Astrocyte (in vitro differentiated cells and primary cell): ENCODE measurements at regions not wholly inside any gene's neighbourhood (a gene's known extent, or its start where the extent isn't known, plus 50 kb on each side); places are given as distances from the start of the nearest gene placed in this dataset.
"Not testable (repeated sequence)": the region's sequence is repeated elsewhere in the genome, so short reads cannot be mapped to it uniquely, and the experiment has no call there.

Experiments used
- DNase-seq: peaks from one replicate; pipeline ENCODE4 v3.0.0-alpha.2; 2010; ENCODE audit warnings: low read depth
- FAIRE-seq: peaks from 2 replicates; lab custom pipeline; 2011; peaks lifted over from hg19 to GRCh38; lab: Jason Lieb, UNC
- H2AFZ ChIP-seq: 2 replicates; pipeline ENCODE4 v1.6.0; 2012; ENCODE audit warnings: low read depth, low read length, inconsistent platforms
- H3K27ac ChIP-seq: 2 replicates; pipeline ENCODE4 v1.5.1; 2011; ENCODE audit warnings: low read depth, low read length, inconsistent platforms
- H3K27me3 ChIP-seq: 2 replicates; pipeline ENCODE4 v1.6.0; 2011; ENCODE audit warnings: low read length, inconsistent platforms; ENCODE audit not compliant: insufficient read depth
- H3K36me3 ChIP-seq: 2 replicates; pipeline ENCODE4 v1.5.1; 2011; ENCODE audit warnings: low read length, inconsistent platforms; ENCODE audit not compliant: insufficient read depth
- H3K4me1 ChIP-seq: 2 replicates; pipeline ENCODE4 v1.5.1; 2011; ENCODE audit warnings: low read length, inconsistent platforms; ENCODE audit not compliant: insufficient read depth
- H3K4me2 ChIP-seq: 2 replicates; pipeline ENCODE4 v1.6.0; 2012; ENCODE audit warnings: low read length, inconsistent platforms
- H3K4me3 ChIP-seq: 2 replicates; pipeline ENCODE4 v1.5.1; 2011; ENCODE audit warnings: low read depth, mild to moderate bottlenecking, low read length, inconsistent platforms; ENCODE audit not compliant: insufficient read depth
- H3K79me2 ChIP-seq: 2 replicates; pipeline ENCODE4 v1.6.0; 2012; ENCODE audit warnings: mild to moderate bottlenecking, low read length, inconsistent platforms; ENCODE audit not compliant: insufficient read depth
- H3K9ac ChIP-seq: 2 replicates; pipeline ENCODE4 v1.6.0; 2012; ENCODE audit warnings: mild to moderate bottlenecking, low read length, inconsistent platforms
- H3K9me3 ChIP-seq: 2 replicates; pipeline ENCODE4 v1.5.1; 2012; ENCODE audit warnings: low read depth, mild to moderate bottlenecking, low read length, inconsistent platforms; ENCODE audit not compliant: insufficient read depth
- H4K20me1 ChIP-seq: 2 replicates; pipeline ENCODE4 v1.6.0; 2012; ENCODE audit warnings: low read length, inconsistent platforms; ENCODE audit not compliant: insufficient read depth
- H3K27ac Mint-ChIP-seq: one replicate; pipeline ENCODE4 v1.8.0; 2021; ENCODE audit warnings: mild to moderate bottlenecking, mixed read lengths; ENCODE audit not compliant: unreplicated experiment
- H3K27me3 Mint-ChIP-seq: one replicate; pipeline ENCODE4 v1.8.0; 2021; ENCODE audit warnings: low read depth, mixed read lengths; ENCODE audit not compliant: unreplicated experiment
- H3K36me3 Mint-ChIP-seq: one replicate; pipeline ENCODE4 v1.8.0; 2021; ENCODE audit warnings: low read depth, mixed read lengths; ENCODE audit not compliant: unreplicated experiment
- H3K4me1 Mint-ChIP-seq: one replicate; pipeline ENCODE4 v1.8.0; 2021; ENCODE audit warnings: low read depth, mixed read lengths; ENCODE audit not compliant: unreplicated experiment
- H3K4me3 Mint-ChIP-seq: one replicate; pipeline ENCODE4 v1.8.0; 2021; ENCODE audit warnings: mild to moderate bottlenecking, moderate library complexity, mixed read lengths; ENCODE audit not compliant: unreplicated experiment
- H3K9me3 Mint-ChIP-seq: one replicate; pipeline ENCODE4 v1.8.0; 2021; ENCODE audit warnings: mild to moderate bottlenecking, mixed read lengths; ENCODE audit not compliant: unreplicated experiment
- EZH2 ChIP-seq: IDR thresholded peaks from 2 replicates; pipeline ENCODE4 v1.6.1; 2012; ENCODE audit warnings: mild to moderate bottlenecking, low read length, inconsistent platforms; ENCODE audit not compliant: insufficient read depth
- TF ChIP-seq, protein P1 (sequence below): IDR thresholded peaks from 2 replicates; pipeline ENCODE4 v1.5.1; 2011; ENCODE audit warnings: low read depth, mild to moderate bottlenecking, inconsistent platforms, low read length, moderate library complexity; ENCODE audit not compliant: insufficient read depth

DNA sequence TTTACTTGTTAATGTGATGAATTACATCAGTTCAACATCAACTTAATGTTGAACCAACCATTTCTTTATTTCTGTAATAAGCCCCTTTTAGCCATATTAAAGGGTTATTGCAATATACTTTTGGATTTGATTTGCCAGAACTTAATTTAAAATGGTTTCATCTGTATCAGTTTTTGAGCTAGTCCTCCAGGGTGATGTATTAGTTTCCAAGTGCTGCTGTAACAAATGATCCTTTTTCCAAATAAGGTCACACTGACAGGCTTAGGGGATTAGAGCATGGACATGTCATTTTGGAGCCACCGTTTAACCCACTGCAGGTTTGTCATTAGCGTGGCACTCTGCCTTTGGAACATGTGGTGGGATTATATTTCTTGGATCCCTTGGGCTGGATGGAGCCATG lies 244.8 kb upstream of the PLPP4 start:
- H3K36me3 Mint-ChIP-seq: no peaks in the 10 kb centered on the region
- peaks cover 2% of the 10 kb centered on the region for H3K9me3 Mint-ChIP-seq
- Histone ChIP-seq H3K4me1 (no peaks in the 10 kb centered on the region), H3K36me3 (no peaks in the 10 kb centered on the region), H2AFZ (no peak overlapping the region), H3K4me3 (no peak overlapping the region), H3K9ac (no peak overlapping the region), H3K27me3 (no peaks in the 10 kb centered on the region), H3K4me2 (no peak overlapping the region), H3K79me2 (no peaks in the 10 kb centered on the region), H4K20me1 (no peaks in the 10 kb centered on the region), H3K9me3 (no peaks in the 10 kb centered on the region), H3K27ac (no peak overlapping the region)
- no peak overlapping the region for H3K27ac Mint-ChIP-seq
- H3K4me3 Mint-ChIP-seq: no peak overlapping the region
- TF ChIP-seq EZH2: no peak
- TF ChIP-seq, protein P1, sequence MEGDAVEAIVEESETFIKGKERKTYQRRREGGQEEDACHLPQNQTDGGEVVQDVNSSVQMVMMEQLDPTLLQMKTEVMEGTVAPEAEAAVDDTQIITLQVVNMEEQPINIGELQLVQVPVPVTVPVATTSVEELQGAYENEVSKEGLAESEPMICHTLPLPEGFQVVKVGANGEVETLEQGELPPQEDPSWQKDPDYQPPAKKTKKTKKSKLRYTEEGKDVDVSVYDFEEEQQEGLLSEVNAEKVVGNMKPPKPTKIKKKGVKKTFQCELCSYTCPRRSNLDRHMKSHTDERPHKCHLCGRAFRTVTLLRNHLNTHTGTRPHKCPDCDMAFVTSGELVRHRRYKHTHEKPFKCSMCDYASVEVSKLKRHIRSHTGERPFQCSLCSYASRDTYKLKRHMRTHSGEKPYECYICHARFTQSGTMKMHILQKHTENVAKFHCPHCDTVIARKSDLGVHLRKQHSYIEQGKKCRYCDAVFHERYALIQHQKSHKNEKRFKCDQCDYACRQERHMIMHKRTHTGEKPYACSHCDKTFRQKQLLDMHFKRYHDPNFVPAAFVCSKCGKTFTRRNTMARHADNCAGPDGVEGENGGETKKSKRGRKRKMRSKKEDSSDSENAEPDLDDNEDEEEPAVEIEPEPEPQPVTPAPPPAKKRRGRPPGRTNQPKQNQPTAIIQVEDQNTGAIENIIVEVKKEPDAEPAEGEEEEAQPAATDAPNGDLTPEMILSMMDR: no peak
- no peaks in the 10 kb centered on the region for H3K27me3 Mint-ChIP-seq
- no peak for FAIRE-seq
- no peaks in the 10 kb centered on the region for H3K4me1 Mint-ChIP-seq
- no peak for DNase-seq

DNA sequence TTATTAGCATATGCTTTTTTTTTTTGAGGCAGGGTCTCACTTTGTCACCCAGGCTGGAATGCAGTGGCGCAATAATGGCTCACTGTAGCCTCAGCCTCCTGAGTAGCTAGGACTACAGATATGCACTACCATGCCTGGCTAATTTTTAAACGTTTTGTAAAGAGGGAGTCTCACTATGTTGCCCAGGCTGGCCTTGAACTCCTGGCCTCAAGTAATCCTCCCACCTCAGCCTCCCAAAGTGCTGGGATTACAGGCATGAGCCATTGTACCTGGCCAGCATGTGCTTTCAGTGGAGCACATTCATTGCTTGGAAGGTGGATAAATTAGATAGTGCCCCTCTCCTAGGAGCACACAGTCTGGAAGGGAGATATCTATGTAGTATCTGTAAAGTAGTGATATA lies 243.7 kb upstream of the PLPP4 start:
- not testable (repeated sequence) for H3K36me3 ChIP-seq, FAIRE-seq

DNA sequence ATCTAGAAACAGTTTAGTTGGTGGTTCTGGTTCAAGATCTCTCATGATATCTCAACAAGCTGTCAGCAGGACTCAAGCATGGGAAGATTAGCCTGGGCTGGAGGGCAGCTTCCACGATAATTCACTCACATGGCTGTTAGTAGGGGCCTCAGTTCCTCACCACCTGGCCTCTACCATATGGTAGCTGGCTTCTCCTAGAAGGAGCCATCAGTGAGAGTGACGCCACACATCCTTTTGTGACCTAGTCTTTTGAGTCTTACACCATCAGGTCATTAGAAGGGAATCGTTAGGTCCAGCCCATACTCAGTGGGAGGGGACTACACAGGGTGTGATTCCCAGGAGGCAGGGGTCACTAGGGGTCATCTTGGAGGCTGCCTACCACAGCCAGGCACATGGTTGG lies 239.3 kb upstream of the PLPP4 start:
- Mint-ChIP-seq H3K4me3 (no peak overlapping the region), H3K36me3 (no peaks in the 10 kb centered on the region), H3K4me1 (peaks cover 2% of the 10 kb centered on the region), H3K27ac (no peak overlapping the region), H3K9me3 (no peaks in the 10 kb centered on the region), H3K27me3 (no peaks in the 10 kb centered on the region)
- H3K4me2 ChIP-seq: no peak overlapping the region
- FAIRE-seq: no peak
- no peak overlapping the region for H3K27ac ChIP-seq
- H2AFZ ChIP-seq: no peak overlapping the region
- H3K79me2 ChIP-seq: no peaks in the 10 kb centered on the region
- no peaks in the 10 kb centered on the region for H3K4me1 ChIP-seq
- H4K20me1 ChIP-seq: no peaks in the 10 kb centered on the region
- no peak for TF ChIP-seq EZH2
- TF ChIP-seq, protein P1: no peak
- no peaks in the 10 kb centered on the region for H3K36me3 ChIP-seq
- peaks cover 3% of the 10 kb centered on the region for H3K9me3 ChIP-seq
- H3K4me3 ChIP-seq: no peak overlapping the region
- no peak overlapping the region for H3K9ac ChIP-seq
- H3K27me3 ChIP-seq: no peaks in the 10 kb centered on the region
- DNase-seq: no peak

More for the DNA sequence above, 243.7 kb upstream of the PLPP4 start:
- H4K20me1 ChIP-seq, H3K27ac Mint-ChIP-seq, H3K4me2 ChIP-seq, H3K4me1 ChIP-seq, H3K27me3 ChIP-seq, H3K36me3 Mint-ChIP-seq, H3K27me3 Mint-ChIP-seq, H3K4me3 Mint-ChIP-seq, DNase-seq, H3K9me3 ChIP-seq, H3K4me3 ChIP-seq, H3K27ac ChIP-seq, H3K79me2 ChIP-seq, H3K9ac ChIP-seq, H3K4me1 Mint-ChIP-seq, H2AFZ ChIP-seq, H3K9me3 Mint-ChIP-seq: not testable (repeated sequence)
